Gastroesophageal sphincter (tissue), 3 donors: ENCODE measurements at regions not wholly inside any gene's neighbourhood (a gene's known extent, or its start where the extent isn't known, plus 50 kb on each side); places are given as distances from the start of the nearest gene placed in this dataset.

Source experiments
- CTCF ChIP-seq, 4 experiments: fragments of 200-600 bp in 2 of 4; fragments of 450-650 bp in 2 of 4; sonication (generic) in 1 of 4; IDR thresholded peaks; one replicate each; pipeline ENCODE4 v1.5.1; 2017 to 2019; ENCODE audit warnings: antibody characterized with exemption in 4 of 4, mild to moderate bottlenecking in 2 of 4, moderate library complexity in 2 of 4
- EP300 ChIP-seq: sonication (generic); formaldehyde crosslinking; IDR thresholded peaks from one replicate; pipeline ENCODE4 v1.6.1; 2017; ENCODE audit warnings: antibody characterized with exemption, mild to moderate bottlenecking
- POLR2A ChIP-seq, 2 donors: fragments of 450-650 bp; IDR thresholded peaks; one replicate each; pipeline ENCODE4 v1.6.1; 2017; ENCODE audit warnings: antibody characterized with exemption in 2 of 2, mild to moderate bottlenecking in 2 of 2, moderate library complexity in 1 of 2
- POLR2AphosphoS5 ChIP-seq: sonication (generic); formaldehyde crosslinking; IDR thresholded peaks from one replicate; pipeline ENCODE4 v1.6.1; 2017; ENCODE audit warnings: antibody characterized with exemption

GRCh38 chr16:6381896-6382295 lies 950.7 kb upstream of the RBFOX1 start:
- no peak for TF ChIP-seq POLR2AphosphoS5
- TF ChIP-seq POLR2A (IDR thresholded peaks at IDR 0.05), result no peak
- no peak for TF ChIP-seq CTCF (IDR thresholded peaks at IDR 0.05)
- no peak for TF ChIP-seq EP300
